ENCODE measurements at regions not wholly inside any gene's neighbourhood (a gene's known extent, or its start where the extent isn't known, plus 50 kb on each side); places are given as distances from the start of the nearest gene placed in this dataset.
A peak's percentile ranks its signal among the peaks of the same experiment; 100 is the strongest.

- DNase-seq (ENCODE audit: low read depth), result no peak
- TF ChIP-seq CTCF (IDR thresholded peaks at IDR 0.05; ENCODE audit: low read length, missing control alignments), result no peak
- no peak overlapping the region for H3K4me3 ChIP-seq (replicated peaks; ENCODE audit: low read depth, low read length)
Measured at GRCh38 chr3:43159876-43160255, 54.0 kb upstream of the POMGNT2 start.

GRCh38 chr3:43159131-43159875 is 53.4 kb upstream of the POMGNT2 start:
- H3K4me3 ChIP-seq (replicated peaks; ENCODE audit: low read depth, low read length), result no peak overlapping the region
- TF ChIP-seq CTCF (IDR thresholded peaks at IDR 0.05; ENCODE audit: low read length, missing control alignments), result no peak
- DNase-seq (ENCODE audit: low read depth), result no peak

GRCh38 chr3:43156812-43157455 is 51.1 kb upstream of the POMGNT2 start:
- TF ChIP-seq CTCF (IDR thresholded peaks at IDR 0.05; ENCODE audit: low read length, missing control alignments), result no peak
- no peak overlapping the region for H3K4me3 ChIP-seq (replicated peaks; ENCODE audit: low read depth, low read length)
- no peak for DNase-seq (ENCODE audit: low read depth)

GRCh38 chr3:43155464-43156121 is 49.7 kb upstream of the POMGNT2 start:
- peak; percentile 73 for TF ChIP-seq CTCF (IDR thresholded peaks at IDR 0.05; ENCODE audit: low read length, missing control alignments)
- H3K4me3 ChIP-seq (replicated peaks; ENCODE audit: low read depth, low read length), result no peak overlapping the region
- peak; percentile 85 for DNase-seq (ENCODE audit: low read depth)

Measured in fibroblast of pulmonary artery (primary cell).